ENCODE measurements at regions not wholly inside any gene's neighbourhood (a gene's known extent, or its start where the extent isn't known, plus 50 kb on each side); places are given as distances from the start of the nearest gene placed in this dataset.

- no peak for TF ChIP-seq CTCF (IDR thresholded peaks at IDR 0.05)
- TF ChIP-seq POLR2AphosphoS5 (IDR thresholded peaks at IDR 0.05): no peak
These were observed 68.1 kb upstream of the ADGRA1 start for GRCh38 chr10:133019651-133020050.
